Stimulated activated naive CD8-positive, alpha-beta T cell treated with anti-CD3 and anti-CD28 coated beads, Interleukin-15, amount 100 ng/mL, for 72 hours (primary cell): ENCODE measurements at regions not wholly inside any gene's neighbourhood (a gene's known extent, or its start where the extent isn't known, plus 50 kb on each side); places are given as distances from the start of the nearest gene placed in this dataset.

ENCODE experiments used
- ATAC-seq: fragments of 150-1000 bp; cut with Tn5 transposase; 2 replicates; pipeline ENCODE4 v1.10.0; 2021; ENCODE audit warnings: mild to moderate bottlenecking, moderate library complexity
- DNase-seq, 2 donors: peaks; one replicate each; pipeline ENCODE4 v3.0.0; 2021 to 2022
- H3K27ac Mint-ChIP-seq, 2 donors: one replicate each; pipeline ENCODE4 v1.8.0; 2022; ENCODE audit warnings: mild to moderate bottlenecking in 2 of 2, mixed read lengths in 2 of 2, moderate library complexity in 2 of 2
- H3K27me3 Mint-ChIP-seq: one replicate; pipeline ENCODE4 v1.8.0; 2022; ENCODE audit warnings: mixed read lengths
- H3K4me1 Mint-ChIP-seq: one replicate; pipeline ENCODE4 v1.8.0; 2022; ENCODE audit warnings: mild to moderate bottlenecking, mixed read lengths
- H3K4me3 Mint-ChIP-seq, 2 donors: one replicate each; pipeline ENCODE4 v1.8.0; 2022; ENCODE audit warnings: mild to moderate bottlenecking in 2 of 2, mixed read lengths in 2 of 2, moderate library complexity in 1 of 2
- H3K9me3 Mint-ChIP-seq, 2 donors: one replicate each; pipeline ENCODE4 v1.8.0; 2022; ENCODE audit warnings: mixed read lengths in 2 of 2

DNA sequence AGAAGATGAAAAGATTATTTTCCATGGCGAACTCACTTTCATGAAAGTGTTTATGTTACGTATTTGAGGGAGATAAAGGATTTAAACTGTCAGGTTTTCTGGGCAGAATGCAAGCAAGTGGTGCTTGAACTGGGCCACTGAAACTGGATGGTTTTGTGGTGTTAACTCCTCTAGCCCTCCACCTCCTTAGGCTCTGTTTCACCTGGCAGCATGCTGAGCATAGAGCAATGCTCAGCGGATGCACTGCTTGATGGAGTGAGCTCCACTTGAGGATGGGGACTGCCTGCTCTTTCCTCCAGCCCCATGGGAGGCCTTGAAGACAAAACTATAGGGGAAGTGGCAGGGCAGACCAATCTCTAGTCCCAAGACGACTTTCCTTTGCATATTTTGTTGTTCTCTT, 345.8 kb downstream of the TDRD15 start:
- no peak overlapping the region for H3K4me3 Mint-ChIP-seq
- no peak overlapping the region for H3K27ac Mint-ChIP-seq
- no peaks in the 10 kb centered on the region for H3K4me1 Mint-ChIP-seq
- no peak for DNase-seq
- H3K9me3 Mint-ChIP-seq = peaks cover 0 to 7% of the 10 kb centered on the region in 2 donors
- no peaks in the 10 kb centered on the region for H3K27me3 Mint-ChIP-seq
- ATAC-seq = no peak

DNA sequence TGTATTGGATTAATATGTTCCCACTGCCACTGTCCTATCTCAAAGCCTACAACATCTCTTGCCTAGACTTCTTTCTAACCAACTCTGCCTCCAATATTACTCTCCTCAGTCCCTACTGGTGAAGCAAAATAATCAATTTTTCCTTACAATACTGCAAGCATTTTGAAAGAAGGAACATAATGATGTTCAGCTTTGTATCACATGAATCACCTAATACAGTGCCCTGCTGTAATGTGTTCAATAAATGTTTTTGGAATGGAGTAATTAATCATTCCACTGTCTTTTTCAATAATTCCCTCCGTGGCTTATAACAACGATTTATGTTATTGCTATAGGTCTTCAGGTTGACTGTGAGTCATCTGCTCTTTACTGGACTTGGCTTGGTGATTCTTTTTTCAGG, 356.4 kb downstream of the TDRD15 start:
- no peak for ATAC-seq
- H3K4me3 Mint-ChIP-seq = no peak overlapping the region
- no peaks in the 10 kb centered on the region for H3K27me3 Mint-ChIP-seq
- H3K27ac Mint-ChIP-seq = no peak overlapping the region
- H3K4me1 Mint-ChIP-seq = no peaks in the 10 kb centered on the region
- H3K9me3 Mint-ChIP-seq = peaks cover 6 to 14% of the 10 kb centered on the region in 2 donors
- DNase-seq = no peak

DNA sequence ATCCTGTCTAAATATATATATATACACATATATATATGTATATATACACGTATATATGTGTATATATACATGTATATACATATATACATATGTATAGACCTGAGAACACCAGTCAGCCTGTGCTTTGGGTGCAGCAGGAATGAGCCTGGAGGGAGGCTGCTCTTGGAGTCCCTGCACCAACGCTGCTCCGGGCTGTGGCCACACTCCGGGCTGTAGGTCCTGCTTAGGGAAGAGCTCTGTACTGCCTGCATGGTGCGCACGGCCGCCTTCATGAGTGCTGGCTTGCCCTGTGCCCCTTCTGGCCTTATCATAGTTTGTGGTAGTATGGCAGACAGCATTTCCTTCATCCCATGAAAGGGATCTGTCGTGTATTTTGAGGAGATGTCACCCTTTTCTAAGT, 360.9 kb downstream of the TDRD15 start:
- H3K4me3 Mint-ChIP-seq = no peak overlapping the region
- H3K4me1 Mint-ChIP-seq = no peaks in the 10 kb centered on the region
- ATAC-seq = no peak

DNA sequence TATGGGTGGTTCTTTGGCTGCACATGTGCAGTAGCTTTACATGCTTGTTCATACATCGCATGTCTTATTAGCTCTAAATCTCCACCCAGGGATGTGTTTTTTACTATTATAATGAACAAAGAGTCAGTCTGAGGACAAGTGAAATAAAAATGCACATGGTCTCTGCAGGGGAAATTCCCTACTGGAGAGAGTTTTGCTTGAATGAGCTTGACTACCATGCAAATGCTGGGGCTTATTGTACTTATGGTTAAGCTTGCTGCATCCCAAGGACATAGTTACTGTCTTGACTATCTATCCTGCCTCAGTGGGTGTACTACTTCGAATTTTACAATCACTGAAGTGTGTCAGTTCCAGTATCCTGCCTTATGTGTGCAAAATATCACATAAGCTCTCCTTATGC, 362.7 kb downstream of the TDRD15 start:
- Mint-ChIP-seq H3K9me3 (peaks cover 6 to 18% of the 10 kb centered on the region in 2 donors), H3K27ac (no peak overlapping the region), H3K4me3 (no peak overlapping the region), H3K4me1 (no peaks in the 10 kb centered on the region), H3K27me3 (no peaks in the 10 kb centered on the region)
- ATAC-seq (no peak), DNase-seq (no peak)

More for the DNA sequence above, 360.9 kb downstream of the TDRD15 start:
- H3K9me3 Mint-ChIP-seq = peaks cover 0 to 12% of the 10 kb centered on the region in 2 donors
- H3K27me3 Mint-ChIP-seq = no peaks in the 10 kb centered on the region
- DNase-seq = no peak
- H3K27ac Mint-ChIP-seq = no peak overlapping the region

DNA sequence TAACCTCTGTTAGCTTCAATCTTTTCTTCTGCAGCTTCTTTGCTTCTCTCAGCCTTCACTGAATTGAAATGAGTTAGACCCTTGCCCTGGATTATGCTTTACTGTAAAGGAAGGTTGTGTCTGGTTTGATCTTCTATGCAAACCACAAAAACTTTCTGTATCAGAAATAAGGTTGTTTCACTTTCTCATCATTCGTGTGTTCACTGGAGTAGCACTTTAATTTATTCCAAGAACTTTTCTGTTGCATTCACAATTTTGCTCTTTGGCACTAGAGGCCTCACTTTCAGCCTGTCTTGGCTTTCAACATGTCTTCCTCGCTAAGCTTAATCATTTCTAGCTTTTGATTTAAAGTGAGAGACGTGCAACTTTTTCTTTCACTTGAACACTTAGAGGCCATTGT, 365.3 kb downstream of the TDRD15 start:
- H3K27ac Mint-ChIP-seq = peak overlapping the region in 1 of 2 donors; percentile 6
- no peaks in the 10 kb centered on the region for H3K4me1 Mint-ChIP-seq
- DNase-seq (no peak), ATAC-seq (no peak)
- H3K9me3 Mint-ChIP-seq = peaks cover 11 to 18% of the 10 kb centered on the region in 2 donors
- no peak overlapping the region for H3K4me3 Mint-ChIP-seq
- no peaks in the 10 kb centered on the region for H3K27me3 Mint-ChIP-seq

DNA sequence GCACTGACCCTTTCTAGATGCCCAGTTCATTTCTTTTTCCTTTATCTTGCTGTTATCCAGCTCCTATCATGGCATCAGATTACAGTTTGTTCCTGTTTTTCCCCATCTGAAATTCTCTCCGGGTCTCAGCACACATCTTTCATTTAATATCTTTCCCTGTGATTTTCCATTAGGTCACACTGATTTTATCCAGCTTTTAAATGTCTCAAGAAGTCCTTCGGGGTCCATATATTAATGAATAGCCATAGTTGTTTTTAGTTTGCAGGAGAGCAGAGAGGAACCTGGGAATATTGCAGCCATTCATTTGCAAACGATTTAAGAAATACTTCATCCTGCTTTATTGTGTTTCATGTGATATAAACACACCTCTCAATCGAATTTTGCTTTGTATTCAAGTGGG, 374.2 kb downstream of the TDRD15 start:
- ATAC-seq = no peak
- H3K4me3 Mint-ChIP-seq = no peak overlapping the region
- no peaks in the 10 kb centered on the region for H3K27me3 Mint-ChIP-seq
- no peaks in the 10 kb centered on the region for H3K9me3 Mint-ChIP-seq
- H3K27ac Mint-ChIP-seq = no peak overlapping the region
- no peaks in the 10 kb centered on the region for H3K4me1 Mint-ChIP-seq
- no peak for DNase-seq

DNA sequence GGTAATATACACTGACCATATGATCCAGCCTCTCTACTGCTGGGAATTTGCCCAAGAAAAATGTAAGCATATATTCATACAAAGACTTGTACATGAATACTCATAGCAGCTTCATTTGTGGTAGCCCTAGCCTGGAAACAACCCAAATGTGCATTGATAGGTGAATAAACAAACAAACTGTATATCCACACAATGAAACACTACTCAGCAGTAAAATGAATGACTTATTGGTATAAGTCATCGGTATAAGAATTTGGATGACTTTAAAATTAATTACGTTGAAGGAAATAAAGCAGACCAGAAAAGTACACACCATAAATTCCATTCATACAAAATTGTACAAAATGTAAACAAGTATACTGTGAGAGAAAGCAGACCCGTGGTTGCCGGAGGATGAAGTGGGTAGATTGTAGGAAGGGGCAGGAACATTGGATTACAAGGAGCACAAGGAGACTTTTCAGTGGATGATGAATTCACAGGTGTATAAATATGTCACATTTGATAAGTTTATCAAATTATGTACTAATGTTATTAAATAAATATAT, 376.7 kb downstream of the TDRD15 start:
- H3K4me1 Mint-ChIP-seq = no peaks in the 10 kb centered on the region
- no peak overlapping the region for H3K27ac Mint-ChIP-seq
- DNase-seq = no peak
- no peak overlapping the region for H3K4me3 Mint-ChIP-seq
- ATAC-seq = no peak
- no peaks in the 10 kb centered on the region for H3K9me3 Mint-ChIP-seq
- H3K27me3 Mint-ChIP-seq = no peaks in the 10 kb centered on the region

DNA sequence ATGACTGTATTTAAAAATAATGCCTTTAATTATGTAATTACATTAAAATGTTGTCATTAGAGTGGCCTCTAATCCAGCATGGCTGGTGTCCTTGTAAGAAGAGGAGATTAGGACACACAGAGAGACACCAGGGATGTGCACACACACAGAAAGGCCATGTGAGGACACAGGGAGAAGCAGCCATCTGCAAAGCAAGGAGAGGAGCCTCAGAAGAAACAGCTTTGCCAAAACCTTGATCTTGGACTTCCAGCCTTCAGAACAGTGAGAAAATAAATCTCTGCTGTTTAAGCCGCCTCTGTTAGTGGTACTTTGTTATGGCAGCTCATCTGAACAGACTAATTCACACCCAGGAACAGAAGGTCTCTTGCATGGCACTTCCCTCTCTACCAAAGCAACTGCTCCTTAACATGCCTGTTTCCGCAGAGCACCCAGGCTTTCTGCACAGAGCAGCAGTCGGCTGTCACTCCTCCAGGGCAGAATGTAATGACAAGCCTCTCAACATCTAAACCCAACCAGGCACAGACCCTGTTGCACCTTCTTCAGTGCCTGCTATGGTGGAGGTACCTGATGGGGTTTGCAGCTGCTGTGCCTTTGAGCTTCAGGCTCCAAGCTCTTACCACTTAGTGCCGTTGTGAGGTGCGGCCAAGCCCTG, 377.7 kb downstream of the TDRD15 start:
- Mint-ChIP-seq H3K4me1 (no peaks in the 10 kb centered on the region), H3K9me3 (peaks cover 0 to 4% of the 10 kb centered on the region in 2 donors), H3K27me3 (no peaks in the 10 kb centered on the region), H3K27ac (no peak overlapping the region), H3K4me3 (no peak overlapping the region)
- DNase-seq (no peak), ATAC-seq (no peak)

DNA sequence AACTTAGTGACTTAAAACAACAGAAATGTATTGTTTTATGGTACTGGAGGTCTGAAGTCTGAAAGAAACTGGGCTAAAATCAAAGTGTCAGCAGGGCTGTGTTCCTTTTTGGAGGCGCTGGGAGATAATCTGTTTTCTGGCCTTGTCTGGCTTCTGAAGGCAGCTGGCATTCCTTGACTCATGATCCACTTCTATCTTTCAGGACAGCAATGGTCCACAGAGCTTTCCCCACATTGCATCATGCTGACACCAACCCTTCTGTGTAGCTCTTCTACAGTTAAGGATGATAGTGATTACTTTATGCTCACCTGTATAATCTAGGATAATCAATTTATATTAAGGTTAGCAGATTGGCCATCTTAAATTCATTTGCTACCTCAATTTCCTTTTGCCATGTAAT, 392.1 kb downstream of the TDRD15 start:
- Mint-ChIP-seq H3K27me3 (no peaks in the 10 kb centered on the region), H3K27ac (no peak overlapping the region), H3K9me3 (peaks cover 10 to 12% of the 10 kb centered on the region in 2 donors), H3K4me1 (no peaks in the 10 kb centered on the region), H3K4me3 (no peak overlapping the region)
- DNase-seq = no peak
- ATAC-seq = no peak

DNA sequence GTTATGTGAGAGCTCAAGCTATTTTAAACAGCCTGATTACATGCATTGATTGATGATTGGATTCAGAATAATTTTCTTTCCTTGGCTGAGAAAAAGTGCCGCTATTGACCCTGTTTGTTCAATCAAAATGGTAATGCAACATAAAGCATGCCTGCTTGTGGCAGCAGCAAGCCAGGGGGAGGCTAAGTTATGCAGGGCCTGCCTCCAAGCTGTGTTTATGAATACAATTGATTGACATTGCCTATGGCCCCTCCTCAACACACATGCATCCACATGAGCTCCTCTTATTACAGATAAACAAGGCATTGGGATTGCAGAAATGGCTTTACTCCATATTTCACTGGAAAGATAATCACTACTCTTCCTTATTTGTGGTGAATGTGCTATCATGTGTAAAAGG, 395.6 kb downstream of the TDRD15 start:
- Mint-ChIP-seq H3K9me3 (peaks cover 10 to 12% of the 10 kb centered on the region in 2 donors), H3K4me1 (no peaks in the 10 kb centered on the region), H3K4me3 (no peak overlapping the region), H3K27ac (no peak overlapping the region), H3K27me3 (no peaks in the 10 kb centered on the region)
- DNase-seq (no peak), ATAC-seq (no peak)

DNA sequence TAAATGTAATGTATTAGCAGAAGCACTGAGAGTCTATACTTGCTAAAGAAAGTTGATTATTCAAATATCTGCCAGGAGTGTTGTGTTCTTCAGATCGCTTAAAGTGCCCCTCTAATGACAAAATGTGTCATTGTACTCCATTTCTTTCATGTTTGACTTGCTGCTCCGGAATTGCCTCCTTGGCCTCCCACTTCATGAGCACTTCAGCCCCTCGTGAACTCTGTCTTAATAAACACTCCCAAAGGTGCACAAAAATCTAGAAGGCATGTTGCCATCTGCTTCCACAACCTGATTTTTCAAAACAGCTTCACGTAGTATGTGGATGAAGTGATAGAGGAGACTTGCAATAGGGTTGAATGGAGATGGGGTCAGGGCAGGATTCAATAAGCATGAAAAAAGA, 396.1 kb downstream of the TDRD15 start:
- DNase-seq (no peak), ATAC-seq (no peak)
- Mint-ChIP-seq H3K4me1 (no peaks in the 10 kb centered on the region), H3K9me3 (peaks cover 10 to 12% of the 10 kb centered on the region in 2 donors), H3K4me3 (no peak overlapping the region), H3K27me3 (no peaks in the 10 kb centered on the region), H3K27ac (no peak overlapping the region)

DNA sequence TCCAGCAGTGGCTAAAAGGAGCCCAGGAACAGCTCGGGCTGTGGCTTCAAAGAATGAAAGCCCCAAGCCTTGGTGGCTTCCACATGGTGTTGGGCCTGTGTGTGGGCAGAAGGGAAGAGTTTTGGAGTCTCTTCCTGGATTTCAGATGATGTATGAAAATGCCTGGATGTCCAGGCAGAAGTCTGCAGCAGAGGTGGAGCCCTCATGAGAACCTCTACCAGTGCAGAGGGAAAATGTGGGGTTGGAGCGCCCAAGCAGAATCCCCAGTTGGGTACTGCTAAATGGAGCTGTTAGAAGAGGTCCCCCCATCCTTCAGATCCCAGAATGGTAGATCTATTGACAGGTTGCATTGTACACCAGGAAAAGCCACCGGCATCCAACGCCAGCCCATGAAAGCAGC, 412.1 kb downstream of the TDRD15 start:
- H3K4me3 Mint-ChIP-seq = no peak overlapping the region
- no peak overlapping the region for H3K27ac Mint-ChIP-seq
- H3K9me3 Mint-ChIP-seq = peaks cover 10 to 25% of the 10 kb centered on the region in 2 donors
- ATAC-seq (no peak), DNase-seq (no peak)
- no peaks in the 10 kb centered on the region for H3K4me1 Mint-ChIP-seq
- no peaks in the 10 kb centered on the region for H3K27me3 Mint-ChIP-seq

DNA sequence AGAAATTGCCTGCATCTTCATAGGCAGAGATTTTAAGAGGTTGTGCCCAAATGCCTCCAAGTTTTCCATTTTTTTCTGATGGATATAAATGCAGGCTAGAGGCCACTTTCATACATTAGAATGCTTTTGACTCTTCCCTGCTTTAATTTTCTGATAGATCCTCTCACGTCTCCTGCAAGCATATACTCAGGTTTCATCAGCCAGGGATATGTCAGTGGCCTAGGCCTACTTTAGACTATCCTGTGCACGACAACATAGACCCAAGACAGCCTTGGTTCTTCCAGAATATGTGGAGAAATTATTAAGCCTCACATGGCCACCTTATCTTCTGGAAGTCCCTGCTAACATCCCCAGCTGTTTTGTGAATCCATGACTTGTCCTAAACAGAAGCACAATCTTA, 415.9 kb downstream of the TDRD15 start:
- Mint-ChIP-seq H3K4me3 (no peak overlapping the region), H3K4me1 (no peaks in the 10 kb centered on the region), H3K27me3 (no peaks in the 10 kb centered on the region), H3K27ac (no peak overlapping the region), H3K9me3 (peaks cover 11 to 21% of the 10 kb centered on the region in 2 donors)
- DNase-seq (no peak), ATAC-seq (no peak)

DNA sequence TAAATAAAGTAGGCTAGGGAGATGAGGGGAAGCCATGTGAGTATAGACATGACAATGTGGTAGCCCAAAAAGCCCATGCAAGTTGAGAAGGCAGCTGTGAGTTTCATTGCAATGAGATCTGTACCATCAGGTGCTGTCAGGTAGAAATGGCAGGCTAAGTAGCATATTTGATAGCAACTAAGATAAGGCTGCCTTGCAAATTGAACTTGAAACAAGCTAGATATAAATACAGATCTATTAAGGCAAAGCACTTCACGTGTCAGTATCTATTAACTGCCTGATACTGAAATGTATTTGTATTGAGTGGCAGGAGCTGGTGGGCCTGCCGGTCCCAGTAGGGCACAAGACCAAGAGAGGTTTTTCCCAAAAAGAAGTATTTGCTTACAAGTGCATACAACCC, 419.9 kb downstream of the TDRD15 start:
- ATAC-seq (no peak), DNase-seq (no peak)
- no peak overlapping the region for H3K4me3 Mint-ChIP-seq
- no peaks in the 10 kb centered on the region for H3K4me1 Mint-ChIP-seq
- no peaks in the 10 kb centered on the region for H3K27me3 Mint-ChIP-seq
- H3K27ac Mint-ChIP-seq = no peak overlapping the region
- H3K9me3 Mint-ChIP-seq = peaks cover 0 to 9% of the 10 kb centered on the region in 2 donors

DNA sequence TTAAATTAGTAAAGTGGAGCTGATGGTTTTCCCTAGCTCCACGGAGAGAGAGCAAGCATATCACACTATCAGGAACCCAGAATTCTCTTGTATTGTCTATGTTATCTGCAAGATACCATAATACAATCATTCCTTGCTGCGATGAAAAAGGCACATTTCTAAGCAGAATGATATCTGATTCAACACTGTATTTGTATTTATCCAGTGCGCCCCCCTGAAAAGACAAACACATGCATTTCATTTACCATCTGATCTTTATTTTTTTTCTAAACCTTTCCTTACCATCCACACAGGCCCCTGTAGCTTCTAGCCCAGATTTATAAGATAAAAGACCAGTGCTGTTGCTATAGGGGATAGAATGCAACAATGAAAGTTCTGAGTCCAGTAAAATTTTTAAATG, 420.6 kb downstream of the TDRD15 start:
- H3K4me3 Mint-ChIP-seq = no peak overlapping the region
- no peaks in the 10 kb centered on the region for H3K27me3 Mint-ChIP-seq
- ATAC-seq (no peak), DNase-seq (no peak)
- H3K27ac Mint-ChIP-seq = no peak overlapping the region
- peaks cover 0 to 16% of the 10 kb centered on the region in 2 donors for H3K9me3 Mint-ChIP-seq
- no peaks in the 10 kb centered on the region for H3K4me1 Mint-ChIP-seq

DNA sequence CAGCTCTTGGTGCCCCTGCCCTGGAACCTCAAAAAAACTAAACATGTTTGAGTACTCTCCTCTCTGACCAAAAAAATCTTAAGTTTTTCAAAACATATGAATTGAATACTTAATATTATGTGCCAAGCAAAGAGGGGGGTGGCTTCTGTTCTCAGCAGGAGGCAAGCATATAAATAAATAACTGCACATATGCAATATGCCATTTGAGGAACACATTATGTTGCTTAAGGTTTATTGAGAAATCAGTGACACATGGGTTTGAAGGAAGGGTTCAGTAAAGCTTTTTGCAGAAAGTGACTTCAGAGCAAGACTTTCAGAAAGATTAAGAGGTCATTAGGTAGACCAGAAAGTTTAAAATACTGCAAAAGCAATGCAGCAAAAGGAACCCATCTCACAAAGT, 429.2 kb downstream of the TDRD15 start:
- Mint-ChIP-seq H3K4me3 (no peak overlapping the region), H3K9me3 (peaks cover 16 to 20% of the 10 kb centered on the region in 2 donors), H3K27me3 (no peaks in the 10 kb centered on the region), H3K4me1 (no peaks in the 10 kb centered on the region), H3K27ac (no peak overlapping the region)
- DNase-seq (no peak), ATAC-seq (no peak)

DNA sequence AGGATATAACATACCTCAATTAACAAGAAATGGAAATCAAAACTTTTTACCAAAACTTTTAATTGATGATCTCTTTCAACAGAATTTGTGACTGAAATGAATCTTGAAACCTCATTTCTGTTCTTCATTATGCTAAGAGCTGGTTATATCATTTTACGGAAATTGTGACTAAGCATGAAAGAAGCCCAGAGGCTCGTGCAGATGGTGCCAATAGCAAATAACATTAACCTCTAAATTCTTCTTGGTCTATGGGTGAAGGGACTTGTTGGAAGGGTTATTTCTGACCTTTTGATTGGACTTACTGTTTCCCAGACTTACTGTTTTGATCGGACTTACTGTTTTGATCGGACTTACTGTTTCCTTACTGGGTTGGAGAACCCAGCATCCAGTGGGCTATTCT, 435.6 kb downstream of the TDRD15 start:
- Mint-ChIP-seq H3K9me3 (peaks cover 5 to 13% of the 10 kb centered on the region in 2 donors), H3K4me1 (no peaks in the 10 kb centered on the region), H3K4me3 (no peak overlapping the region), H3K27ac (no peak overlapping the region), H3K27me3 (no peaks in the 10 kb centered on the region)
- ATAC-seq = no peak
- DNase-seq = no peak
